ENCODE measurements at regions not wholly inside any gene's neighbourhood (a gene's known extent, or its start where the extent isn't known, plus 50 kb on each side); places are given as distances from the start of the nearest gene placed in this dataset.

GRCh38 chr12:19829100-19829853 lies 390.0 kb downstream of the AEBP2 start:
- no peak for TF ChIP-seq USF1 (CRISPR knock-in tag; IDR thresholded peaks at IDR 0.05)
- no peak for TF ChIP-seq SMAD3 (CRISPR knock-in tag; conservative IDR thresholded peaks at IDR 0.05)
- no peak for TF ChIP-seq ZFX (CRISPR knock-in tag; IDR thresholded peaks at IDR 0.05)
- no peak for TF ChIP-seq POLR2A (conservative IDR thresholded peaks at IDR 0.05)
- TF ChIP-seq EZH2 (IDR thresholded peaks at IDR 0.05; ENCODE audit: borderline replicate concordance, low read depth, low read length), result no peak
- TF ChIP-seq SIN3A (IDR thresholded peaks at IDR 0.05; ENCODE audit: borderline replicate concordance in 2 of 2, control insufficient read depth in 1 of 2, low read depth in 2 of 2, low read length in 2 of 2), result no peak

Data from K562 (cell line).